Pancreas (tissue), 10 donors: ENCODE measurements at regions not wholly inside any gene's neighbourhood (a gene's known extent, or its start where the extent isn't known, plus 50 kb on each side); places are given as distances from the start of the nearest gene placed in this dataset.

Source experiments
- ATAC-seq, 4 donors: fragments of 200-7000 bp; cut with Tn5 transposase; one replicate each; pipeline versions ENCODE4 v1.8.0 to v1.9.1; 2020; ENCODE audit warnings: mild to moderate bottlenecking in 4 of 4, moderate library complexity in 4 of 4
- DNase-seq, 6 donors: peaks; one replicate each; pipeline ENCODE4 v3.0.0-alpha.2; 2020
- FAIRE-seq: peaks from 2 replicates; lab custom pipeline; 2012; peaks lifted over from hg19 to GRCh38; lab: Jason Lieb, UNC
- H3K27ac ChIP-seq, 4 donors: fragments of 200-600 bp; sonication (generic); 1 replicate in 3 of 4; 2 replicates in 1 of 4; pipeline versions ENCODE4 v1.5.0 to v1.8.0; 2020
- H3K27me3 ChIP-seq, 4 donors: fragments of 200-600 bp; one replicate each; pipeline ENCODE4 v1.8.0; 2021
- H3K36me3 ChIP-seq, 3 donors: fragments of 200-600 bp; sonication (generic) in 1 of 3; one replicate each; pipeline versions ENCODE4 v1.5.0 to v1.8.0; 2020 to 2021
- H3K4me1 ChIP-seq, 3 donors: fragments of 200-600 bp; one replicate each; pipeline ENCODE4 v1.8.0; 2021
- H3K4me3 ChIP-seq, 4 donors: fragments of 200-600 bp; sonication (generic) in 2 of 4; one replicate each; pipeline versions ENCODE4 v1.5.0 to v1.8.0; 2020 to 2021
- H3K9me3 ChIP-seq, 4 donors: fragments of 200-600 bp; one replicate each; pipeline ENCODE4 v1.8.0; 2021
- WGBS, 2 donors: extraction: QIAGEN DNeasy Blood & Tissue Kit; methylation state at CpG; one replicate each; pipeline ENCODE4 v1.1.7; 2013; 5-methylcytosine and 5-hydroxymethylcytosine counted together
- intact Hi-C, 3 donors: fragments of 100-400 bp; cut with DNase I; formaldehyde crosslinking; loops; one replicate each; pipeline versions ENCODE4 v1.11.1 to v1.14.2; 2022
- TF ChIP-seq, protein P1 (sequence below), 4 donors: fragments of 200-600 bp; sonication (generic) in 3 of 4; IDR thresholded peaks; one replicate each; pipeline versions ENCODE4 v1.5.0 to v1.8.0; 2021; ENCODE audit warnings: antibody characterized with exemption in 4 of 4
- donor health status: healthy with polysubstance abuse.
- donor health status: DM: no; HTN: no; CAD: no; lungs with moderate emphysema.
- donor health status: DM: no; HTN: no; CAD: no.
- donor health status: control.
- donor health status: control.
- donor health status: Bipolar disorder and iron deficiency.
- donor health status: DM: yes; HTN: yes; CAD: no.
- donor health status: DM: no; HTN: no; CAD: no.
- donor health status: DM: no; HTN: no; CAD: no.
- donor health status: DM: yes; HTN: yes; CAD: no.

DNA sequence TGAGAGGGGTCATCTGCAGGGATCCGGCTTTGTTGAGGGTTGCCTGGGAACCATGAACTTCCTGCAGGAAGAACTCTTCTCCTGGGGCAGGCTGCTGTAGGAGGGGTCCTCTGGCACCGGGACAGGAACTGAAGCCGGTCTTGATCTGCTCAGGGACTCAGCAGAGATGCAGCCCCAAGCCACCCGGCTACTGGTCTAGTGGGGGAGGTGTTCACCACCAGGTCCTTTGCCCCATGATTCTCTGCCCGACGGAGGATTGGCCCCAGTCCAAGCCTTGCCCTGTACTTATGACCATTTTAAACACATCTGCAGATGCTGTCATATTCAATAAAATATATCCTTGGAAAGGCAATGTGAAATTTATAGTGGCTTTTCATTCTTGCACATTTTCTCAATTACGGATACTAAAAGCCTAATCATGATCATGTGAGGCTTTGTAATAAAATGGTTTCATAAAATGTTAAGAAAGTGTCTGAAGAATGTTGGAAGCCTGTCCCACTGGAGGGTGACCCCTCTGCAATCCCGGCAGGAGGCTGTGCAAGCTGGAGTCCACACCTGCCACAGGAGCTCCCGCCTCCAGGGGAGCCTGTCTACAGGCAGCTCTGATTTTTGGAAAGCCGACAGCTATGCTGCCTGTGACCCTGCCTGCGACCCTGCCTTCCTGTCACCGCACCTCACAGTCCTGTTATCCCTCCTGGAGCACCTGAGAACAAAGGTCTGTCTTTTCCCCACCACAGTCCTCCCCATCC lies 98.8 kb upstream of the TAF1B start:
- TF ChIP-seq, protein P1, sequence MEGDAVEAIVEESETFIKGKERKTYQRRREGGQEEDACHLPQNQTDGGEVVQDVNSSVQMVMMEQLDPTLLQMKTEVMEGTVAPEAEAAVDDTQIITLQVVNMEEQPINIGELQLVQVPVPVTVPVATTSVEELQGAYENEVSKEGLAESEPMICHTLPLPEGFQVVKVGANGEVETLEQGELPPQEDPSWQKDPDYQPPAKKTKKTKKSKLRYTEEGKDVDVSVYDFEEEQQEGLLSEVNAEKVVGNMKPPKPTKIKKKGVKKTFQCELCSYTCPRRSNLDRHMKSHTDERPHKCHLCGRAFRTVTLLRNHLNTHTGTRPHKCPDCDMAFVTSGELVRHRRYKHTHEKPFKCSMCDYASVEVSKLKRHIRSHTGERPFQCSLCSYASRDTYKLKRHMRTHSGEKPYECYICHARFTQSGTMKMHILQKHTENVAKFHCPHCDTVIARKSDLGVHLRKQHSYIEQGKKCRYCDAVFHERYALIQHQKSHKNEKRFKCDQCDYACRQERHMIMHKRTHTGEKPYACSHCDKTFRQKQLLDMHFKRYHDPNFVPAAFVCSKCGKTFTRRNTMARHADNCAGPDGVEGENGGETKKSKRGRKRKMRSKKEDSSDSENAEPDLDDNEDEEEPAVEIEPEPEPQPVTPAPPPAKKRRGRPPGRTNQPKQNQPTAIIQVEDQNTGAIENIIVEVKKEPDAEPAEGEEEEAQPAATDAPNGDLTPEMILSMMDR (IDR thresholded peaks at IDR 0.05), result no peak
- DNase-seq (no peak), FAIRE-seq (no peak), ATAC-seq (peak in 3 of 4 donors; percentile 16 to 38 (median 25))
- H3K9me3 ChIP-seq, result no peaks in the 10 kb centered on the region
- H3K4me1 ChIP-seq, result peaks cover 10 to 16% (median 11%) of the 10 kb centered on the region in 3 donors
- H3K27me3 ChIP-seq, result no peaks in the 10 kb centered on the region
- H3K27ac ChIP-seq, result no peak overlapping the region
- H3K4me3 ChIP-seq, result no peak overlapping the region
- WGBS, 2 donors, result 56 to 60% methylated on average over 12 of the region's 12 CpGs
- H3K36me3 ChIP-seq, result no peaks in the 10 kb centered on the region
- intact Hi-C loops, result no loop called here

DNA sequence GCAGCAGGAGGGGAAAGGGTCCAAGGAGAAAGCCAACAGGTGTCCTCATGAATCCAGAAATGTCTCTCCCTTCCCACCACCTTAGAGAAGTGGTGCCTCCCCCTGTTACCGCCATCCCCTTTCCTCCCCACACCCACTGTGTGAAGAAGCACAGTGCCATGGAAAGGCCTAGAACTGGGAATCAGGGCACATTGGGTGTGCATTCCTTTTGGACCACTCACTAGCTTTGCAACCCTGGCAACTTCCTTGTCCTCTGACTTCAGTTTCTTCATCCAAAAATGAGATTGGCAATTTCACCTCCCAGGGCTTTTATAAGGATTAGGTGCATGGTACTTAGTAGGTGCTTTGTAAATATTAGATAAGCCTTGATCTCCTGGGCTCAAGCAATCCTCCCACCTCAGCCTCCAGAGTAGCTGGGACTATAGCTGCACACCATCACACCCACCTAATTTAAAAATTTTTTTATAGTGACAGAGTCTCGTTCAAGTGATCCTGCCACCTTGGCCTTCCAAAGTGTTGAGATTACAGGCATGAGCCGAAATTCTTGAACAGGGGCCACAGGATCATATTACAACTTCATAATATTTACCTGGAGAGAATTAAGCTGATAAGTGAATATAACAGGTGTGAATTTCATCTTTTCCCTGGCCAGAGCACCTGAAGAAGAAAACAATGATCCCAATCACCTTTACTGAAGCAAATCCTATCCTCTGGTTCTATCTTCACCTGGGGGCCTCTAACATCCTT lies 97.9 kb upstream of the TAF1B start:
- no peak for DNase-seq
- no peaks in the 10 kb centered on the region for H3K36me3 ChIP-seq
- no peak for FAIRE-seq
- intact Hi-C loops, result no loop called here
- no peaks in the 10 kb centered on the region for H3K9me3 ChIP-seq
- peak; percentile 66 to 90 (median 78) for ATAC-seq
- H3K27me3 ChIP-seq, result no peaks in the 10 kb centered on the region
- H3K27ac ChIP-seq, result peak overlapping the region in 1 of 4 donors; percentile 28
- H3K4me1 ChIP-seq, result peaks cover 10 to 16% (median 11%) of the 10 kb centered on the region in 3 donors
- TF ChIP-seq, protein P1 (IDR thresholded peaks at IDR 0.05), result no peak
- H3K4me3 ChIP-seq, result no peak overlapping the region
- WGBS, 2 donors, result 9 to 16% methylated on average over 3 of the region's 3 CpGs

DNA sequence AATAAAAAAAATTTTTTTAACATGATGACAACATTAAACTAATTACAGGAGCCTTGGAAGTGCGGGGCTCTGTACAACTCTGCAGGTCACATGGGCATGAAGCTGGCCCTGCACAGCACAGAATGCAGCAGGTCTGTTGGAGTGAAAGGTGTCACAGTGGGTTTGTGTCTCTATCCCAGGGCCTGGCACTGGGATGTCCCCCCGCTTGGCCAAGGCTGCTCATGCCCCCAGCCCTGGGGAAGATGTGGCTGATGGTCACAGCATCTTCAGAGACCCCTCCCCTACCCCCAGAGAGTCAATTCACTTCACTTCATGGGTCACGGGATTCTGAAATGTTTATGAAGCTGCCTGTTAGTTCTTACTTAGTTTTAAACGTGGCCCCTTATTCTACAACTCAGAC lies 95.9 kb upstream of the TAF1B start:
- WGBS, 2 donors, result 93 to 96% methylated on average over 4 of the region's 4 CpGs
- H3K4me3 ChIP-seq, result no peak overlapping the region
- TF ChIP-seq, protein P1 (IDR thresholded peaks at IDR 0.05), result no peak
- no peak for FAIRE-seq
- no peaks in the 10 kb centered on the region for H3K36me3 ChIP-seq
- no peak overlapping the region for H3K27ac ChIP-seq
- intact Hi-C loops, result no loop called here
- no peaks in the 10 kb centered on the region for H3K9me3 ChIP-seq
- ATAC-seq, result no peak
- DNase-seq, result no peak
- no peaks in the 10 kb centered on the region for H3K27me3 ChIP-seq
- peaks cover 10 to 16% (median 11%) of the 10 kb centered on the region in 3 donors for H3K4me1 ChIP-seq

DNA sequence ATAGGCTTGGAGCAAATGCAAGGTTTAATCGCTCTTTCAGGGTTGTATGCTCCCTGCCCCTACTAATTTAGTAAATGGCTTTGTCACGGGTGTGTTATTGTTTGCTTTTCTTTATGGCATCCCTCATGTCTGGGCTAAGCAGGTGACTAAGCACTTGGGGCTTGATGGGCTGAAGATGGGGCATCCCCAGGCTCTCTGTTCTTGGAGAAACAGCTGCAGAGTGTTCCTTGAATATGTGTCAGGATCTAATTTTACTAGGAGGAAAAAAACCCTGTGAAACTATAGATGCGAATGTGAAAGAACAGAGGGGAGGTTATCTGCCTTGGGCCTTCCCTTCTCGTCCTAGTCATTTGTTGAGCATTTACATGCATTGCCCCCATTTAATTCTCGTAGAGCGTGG lies 94.7 kb upstream of the TAF1B start:
- no peak for DNase-seq
- no peak for ATAC-seq
- TF ChIP-seq, protein P1 (IDR thresholded peaks at IDR 0.05), result no peak
- intact Hi-C loops, result no loop called here
- no peaks in the 10 kb centered on the region for H3K9me3 ChIP-seq
- no peak overlapping the region for H3K27ac ChIP-seq
- no peaks in the 10 kb centered on the region for H3K36me3 ChIP-seq
- WGBS, 2 donors, result 77 to 87% methylated on average over 6 of the region's 6 CpGs
- no peaks in the 10 kb centered on the region for H3K27me3 ChIP-seq
- H3K4me1 ChIP-seq, result peaks cover 10 to 18% (median 11%) of the 10 kb centered on the region in 3 donors
- no peak for FAIRE-seq
- H3K4me3 ChIP-seq, result no peak overlapping the region
